ENCODE measurements at regions not wholly inside any gene's neighbourhood (a gene's known extent, or its start where the extent isn't known, plus 50 kb on each side); places are given as distances from the start of the nearest gene placed in this dataset.

GRCh38 chr7:18400726-18401125, 94.8 kb upstream of the HDAC9 start:
- TF ChIP-seq CTCF (conservative IDR thresholded peaks at IDR 0.05; ENCODE audit: low read length), result no peak
- TF ChIP-seq EZH2phosphoT487 (IDR thresholded peaks at IDR 0.05; ENCODE audit: borderline replicate concordance), result no peak
